ENCODE measurements at regions not wholly inside any gene's neighbourhood (a gene's known extent, or its start where the extent isn't known, plus 50 kb on each side); places are given as distances from the start of the nearest gene placed in this dataset.
"Not testable (repeated sequence)": the region's sequence is repeated elsewhere in the genome, so short reads cannot be mapped to it uniquely, and the experiment has no call there.

DNA sequence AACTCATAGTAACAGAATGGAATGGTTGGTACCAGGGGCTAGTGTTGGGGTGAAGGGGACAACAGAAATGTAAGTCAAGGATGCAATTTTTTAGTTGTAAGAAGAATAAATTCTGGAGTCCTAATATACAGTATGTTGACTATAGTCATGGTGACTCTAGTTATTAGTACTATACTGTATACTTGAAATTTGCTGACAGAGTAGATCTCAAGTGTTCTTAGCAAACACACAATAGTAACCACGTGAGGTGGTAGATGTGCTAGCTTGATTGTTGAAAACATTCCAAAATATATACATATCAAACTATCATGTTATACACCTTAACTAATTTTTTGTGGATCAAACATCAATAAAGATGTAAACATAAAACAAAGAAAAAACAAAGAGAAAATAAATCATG is 1345.1 kb upstream of the PCDH20 start:
- ATAC-seq (ENCODE audit: insufficient number of reproducible peaks, low FRiP score, low read depth) (no peak), DNase-seq (ENCODE audit: low spot score) (no peak)
- Histone ChIP-seq H3K4me3 (no peak overlapping the region), H3K27me3 (replicated peaks; ENCODE audit: insufficient read depth) (no peaks in the 10 kb centered on the region), H3K27ac (no peak overlapping the region), H3K36me3 (no peaks in the 10 kb centered on the region), H3K9me3 (no peaks in the 10 kb centered on the region), H3K4me1 (ENCODE audit: control insufficient read depth in 1 of 2, low read depth in 2 of 2) (no peaks in the 10 kb centered on the region)
- TF ChIP-seq CTCF (IDR thresholded peaks at IDR 0.05), result no peak

DNA sequence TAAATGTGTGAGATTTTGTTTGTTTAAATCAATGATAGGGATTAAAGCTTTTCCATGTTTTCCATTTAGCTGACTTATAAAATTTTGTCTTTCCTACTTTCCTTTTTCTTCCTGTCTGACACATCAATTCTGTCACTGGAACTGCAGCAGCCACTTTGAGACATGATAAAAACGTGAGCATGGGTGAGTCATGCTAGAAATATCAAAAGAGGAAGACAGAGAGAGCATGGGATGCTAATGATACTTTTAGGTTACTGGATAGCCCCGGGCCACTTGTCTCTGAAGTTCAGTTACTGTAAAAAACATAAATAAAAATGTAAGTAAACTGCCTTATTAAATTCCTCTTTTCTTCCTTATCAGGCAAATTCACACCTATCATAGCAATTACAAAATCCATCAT is 1332.0 kb upstream of the PCDH20 start:
- ATAC-seq (ENCODE audit: insufficient number of reproducible peaks, low FRiP score, low read depth) (no peak), DNase-seq (ENCODE audit: low spot score) (no peak)
- Histone ChIP-seq H3K9me3 (no peaks in the 10 kb centered on the region), H3K4me3 (no peak overlapping the region), H3K27ac (no peak overlapping the region), H3K27me3 (replicated peaks; ENCODE audit: insufficient read depth) (no peaks in the 10 kb centered on the region), H3K4me1 (ENCODE audit: control insufficient read depth in 1 of 2, low read depth in 2 of 2) (no peaks in the 10 kb centered on the region), H3K36me3 (no peaks in the 10 kb centered on the region)
- no peak for TF ChIP-seq CTCF (IDR thresholded peaks at IDR 0.05)

- H3K4me3 ChIP-seq, result no peak overlapping the region
- ATAC-seq (ENCODE audit: insufficient number of reproducible peaks, low FRiP score, low read depth) (no peak), DNase-seq (ENCODE audit: low spot score) (no peak)
- no peak for TF ChIP-seq CTCF (IDR thresholded peaks at IDR 0.05)
- H3K36me3 ChIP-seq, result no peaks in the 10 kb centered on the region
- no peaks in the 10 kb centered on the region for H3K4me1 ChIP-seq (ENCODE audit: control insufficient read depth in 1 of 2, low read depth in 2 of 2)
- H3K9me3 ChIP-seq, result no peaks in the 10 kb centered on the region
- H3K27ac ChIP-seq, result no peak overlapping the region
- H3K27me3 ChIP-seq (replicated peaks; ENCODE audit: insufficient read depth), result no peaks in the 10 kb centered on the region
Observed at GRCh38 chr13:62747152-62747551, 1331.5 kb upstream of the PCDH20 start.

DNA sequence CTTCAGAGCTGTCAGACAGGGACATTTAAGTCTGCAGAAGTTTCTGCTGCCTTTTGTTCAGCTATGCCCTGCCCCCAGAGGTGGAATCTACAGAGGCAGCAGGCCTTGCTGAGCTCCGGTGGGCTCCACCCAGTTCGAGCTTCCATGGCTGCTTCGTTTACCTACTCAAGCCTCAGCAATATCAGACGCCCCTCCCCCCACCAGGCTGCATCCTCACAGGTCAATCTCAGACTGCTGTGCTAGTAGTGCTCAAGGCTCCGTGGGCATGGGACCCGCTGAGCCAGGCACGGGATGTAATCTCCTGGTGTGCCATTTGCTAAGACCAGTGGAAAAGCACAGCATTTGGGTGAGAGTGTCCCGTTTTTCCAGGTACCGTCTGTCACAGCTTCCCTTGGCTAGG is 1314.1 kb upstream of the PCDH20 start:
- ATAC-seq (ENCODE audit: insufficient number of reproducible peaks, low FRiP score, low read depth); DNase-seq (ENCODE audit: low spot score); H3K4me1 ChIP-seq (ENCODE audit: control insufficient read depth in 1 of 2, low read depth in 2 of 2); H3K27ac ChIP-seq; H3K4me3 ChIP-seq; H3K36me3 ChIP-seq; H3K27me3 ChIP-seq (replicated peaks; ENCODE audit: insufficient read depth); H3K9me3 ChIP-seq: not testable (repeated sequence)

DNA sequence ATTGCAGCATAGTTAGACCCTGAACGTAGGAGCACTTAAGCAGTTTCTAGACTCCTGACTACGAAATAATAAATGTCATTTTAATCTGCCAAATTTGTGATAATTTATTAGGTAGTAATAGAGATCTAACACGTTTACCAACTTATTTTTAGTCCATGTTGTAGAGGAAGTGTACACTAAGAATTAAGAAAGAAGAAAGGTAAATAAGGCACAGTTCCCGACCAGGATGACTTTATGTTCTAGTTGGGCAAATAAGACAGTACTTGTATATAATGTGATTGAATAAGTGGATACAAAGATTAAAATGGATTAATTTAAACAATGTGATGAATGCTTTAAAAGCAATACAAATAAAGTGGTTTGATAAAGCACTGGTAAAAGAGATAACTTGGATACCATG is 1306.2 kb upstream of the PCDH20 start:
- Histone ChIP-seq H3K4me3 (no peak overlapping the region), H3K36me3 (no peaks in the 10 kb centered on the region), H3K9me3 (no peaks in the 10 kb centered on the region), H3K4me1 (ENCODE audit: control insufficient read depth in 1 of 2, low read depth in 2 of 2) (no peaks in the 10 kb centered on the region), H3K27me3 (replicated peaks; ENCODE audit: insufficient read depth) (no peaks in the 10 kb centered on the region), H3K27ac (no peak overlapping the region)
- no peak for TF ChIP-seq CTCF (IDR thresholded peaks at IDR 0.05)
- ATAC-seq (ENCODE audit: insufficient number of reproducible peaks, low FRiP score, low read depth) (no peak), DNase-seq (ENCODE audit: low spot score) (no peak)

- H3K27me3 ChIP-seq (replicated peaks; ENCODE audit: insufficient read depth); H3K27ac ChIP-seq; H3K4me3 ChIP-seq; H3K36me3 ChIP-seq; ATAC-seq (ENCODE audit: insufficient number of reproducible peaks, low FRiP score, low read depth); H3K4me1 ChIP-seq (ENCODE audit: control insufficient read depth in 1 of 2, low read depth in 2 of 2); DNase-seq (ENCODE audit: low spot score); H3K9me3 ChIP-seq: not testable (repeated sequence)
Observed at GRCh38 chr13:62711948-62712347, 1296.3 kb upstream of the PCDH20 start.
